Hepatic stellate cell (primary cell): ENCODE measurements at regions not wholly inside any gene's neighbourhood (a gene's known extent, or its start where the extent isn't known, plus 50 kb on each side); places are given as distances from the start of the nearest gene placed in this dataset.
"Not testable (repeated sequence)": the region's sequence is repeated elsewhere in the genome, so short reads cannot be mapped to it uniquely, and the experiment has no call there.

Source experiments
- DNase-seq: peaks from one replicate; pipeline ENCODE4 v3.0.0; 2011; ENCODE audit warnings: low spot score

- DNase-seq = no peak
These were observed 60.2 kb downstream of the TFPI2 start for GRCh38 chr7:93830141-93830925.

GRCh38 chr7:93828260-93828659, 62.3 kb downstream of the TFPI2 start:
- DNase-seq = no peak

- DNase-seq = no peak
These were observed 66.9 kb downstream of the TFPI2 start for GRCh38 chr7:93823621-93824020.

GRCh38 chr7:93821463-93821862, 69.1 kb downstream of the TFPI2 start:
- DNase-seq = no peak

- DNase-seq = no peak
These were observed 70.9 kb downstream of the TFPI2 start for GRCh38 chr7:93819699-93820098.

- DNase-seq = no peak
These were observed 73.0 kb downstream of the TFPI2 start for GRCh38 chr7:93817526-93817925.

- no peak for DNase-seq
These were observed 73.5 kb downstream of the TFPI2 start for GRCh38 chr7:93817004-93817403.

GRCh38 chr7:93813514-93813913, 77.0 kb downstream of the TFPI2 start:
- DNase-seq = no peak

- no peak for DNase-seq
These were observed 78.5 kb downstream of the TFPI2 start for GRCh38 chr7:93812061-93812460.

GRCh38 chr7:93811198-93811597, 79.4 kb downstream of the TFPI2 start:
- no peak for DNase-seq

GRCh38 chr7:93810561-93810960, 80.0 kb downstream of the TFPI2 start:
- DNase-seq = no peak

GRCh38 chr7:93804726-93805125, 85.8 kb downstream of the TFPI2 start:
- no peak for DNase-seq

- no peak for DNase-seq
These were observed 90.7 kb downstream of the TFPI2 start for GRCh38 chr7:93799750-93800357.

GRCh38 chr7:93793084-93793697, 97.4 kb downstream of the TFPI2 start:
- not testable (repeated sequence) for DNase-seq

- no peak for DNase-seq
These were observed 111.4 kb downstream of the TFPI2 start for GRCh38 chr7:93779115-93779514.

GRCh38 chr7:93778384-93778783, 112.2 kb downstream of the TFPI2 start:
- DNase-seq = no peak

- no peak for DNase-seq
These were observed 117.1 kb downstream of the TFPI2 start for GRCh38 chr7:93773446-93773845.

- DNase-seq = no peak
These were observed 125.1 kb downstream of the TFPI2 start for GRCh38 chr7:93765475-93765874.

- no peak for DNase-seq
These were observed 131.9 kb downstream of the TFPI2 start for GRCh38 chr7:93758631-93759030.

- no peak for DNase-seq
These were observed 133.1 kb downstream of the TFPI2 start for GRCh38 chr7:93757426-93757825.

- no peak for DNase-seq
These were observed 133.7 kb downstream of the TFPI2 start for GRCh38 chr7:93756890-93757289.

GRCh38 chr7:93751421-93751820, 139.1 kb downstream of the TFPI2 start:
- no peak for DNase-seq

- DNase-seq = no peak
These were observed 139.6 kb downstream of the TFPI2 start for GRCh38 chr7:93750986-93751385.
